HG02610 (cell line): ENCODE measurements at regions not wholly inside any gene's neighbourhood (a gene's known extent, or its start where the extent isn't known, plus 50 kb on each side); places are given as distances from the start of the nearest gene placed in this dataset.

Experiments used
- ATAC-seq: cut with Tn5 transposase; IDR thresholded peaks from one replicate; pipeline ENCODE4 v1.9.1; 2021; ENCODE audit warnings: mild to moderate bottlenecking, moderate library complexity; ENCODE audit not compliant: unreplicated experiment

DNA sequence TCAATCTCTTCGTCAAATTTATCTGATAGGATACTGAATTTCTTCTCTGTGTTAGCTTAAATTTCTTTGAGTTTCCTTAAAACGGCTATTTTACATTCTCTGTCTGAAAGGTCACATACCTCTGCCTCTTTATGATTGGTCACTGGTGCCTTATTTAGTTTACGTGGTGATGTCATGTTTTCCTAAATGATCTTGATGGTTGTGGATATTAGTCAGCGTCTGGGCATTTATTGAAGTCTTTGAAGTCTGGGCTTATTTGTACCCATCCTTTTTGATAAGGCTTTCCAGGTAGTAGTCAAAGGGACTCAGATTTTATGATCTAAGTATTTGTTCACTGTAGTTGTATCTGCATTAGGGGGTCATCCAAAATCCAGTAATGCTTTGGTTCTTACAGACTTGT, 1407.5 kb upstream of the LRRTM3 start:
- ATAC-seq, result no peak

DNA sequence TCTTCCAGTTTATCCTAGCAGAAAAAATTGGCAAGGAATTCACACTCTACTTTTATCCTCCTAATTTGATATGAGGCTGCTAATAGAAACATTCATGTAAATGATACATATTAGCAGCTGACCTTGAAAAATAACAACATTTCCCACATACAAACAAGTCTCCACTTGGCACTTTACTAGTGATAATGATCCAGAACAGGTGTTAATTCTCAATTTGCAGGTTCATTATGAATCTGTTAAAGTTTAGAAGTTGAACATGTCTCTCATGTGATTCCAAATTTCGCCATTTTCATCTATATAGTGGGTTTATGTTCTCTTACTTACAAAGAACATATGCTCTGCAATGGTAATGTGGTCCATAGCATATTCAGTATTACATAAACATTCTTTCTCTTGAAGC, 1396.8 kb upstream of the LRRTM3 start:
- no peak for ATAC-seq

GRCh38 chr10:65531545-65531944, 1394.3 kb upstream of the LRRTM3 start:
- no peak for ATAC-seq

GRCh38 chr10:65534771-65535170, 1391.1 kb upstream of the LRRTM3 start:
- no peak for ATAC-seq

DNA sequence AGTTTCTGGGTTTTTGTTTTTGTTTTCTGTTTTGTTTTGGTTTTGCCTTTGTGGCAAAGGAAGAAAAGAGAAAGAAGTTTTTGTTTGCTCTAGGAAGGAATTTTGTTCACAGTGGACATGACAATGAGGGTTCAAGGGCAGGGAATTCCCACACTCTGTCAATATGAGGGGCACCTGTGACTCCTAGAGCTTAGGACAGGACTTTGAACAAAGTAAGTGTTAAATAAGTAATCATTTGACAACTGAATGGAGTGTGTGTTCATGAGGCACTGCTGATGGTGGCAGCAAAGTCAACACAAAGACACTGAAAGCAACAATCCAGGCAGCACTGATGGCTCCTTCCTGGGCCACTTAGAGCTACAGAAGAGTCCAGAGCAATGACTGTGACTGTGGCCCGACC, 1381.1 kb upstream of the LRRTM3 start:
- ATAC-seq, result no peak

- no peak for ATAC-seq
Measured at GRCh38 chr10:65548001-65548400, 1377.8 kb upstream of the LRRTM3 start.

DNA sequence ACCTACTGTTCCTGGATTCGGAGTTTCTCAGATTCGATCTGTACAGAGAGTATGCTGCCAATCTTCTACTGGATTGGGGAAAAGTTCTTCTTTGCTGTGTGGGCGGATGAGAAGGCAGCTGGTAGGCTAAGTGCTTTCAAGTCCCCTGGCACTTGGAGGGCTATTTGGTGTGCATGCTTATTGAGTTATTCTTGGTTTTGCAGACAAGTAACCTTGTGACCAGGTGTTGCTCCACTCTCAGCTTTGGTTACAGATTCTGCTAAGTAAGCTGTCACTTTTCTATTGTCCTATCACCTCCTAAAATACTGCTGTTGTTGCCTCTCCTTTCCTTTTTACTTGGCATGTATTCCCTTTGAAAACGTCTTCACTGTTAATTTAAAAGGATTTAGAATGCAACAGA, 1375.1 kb upstream of the LRRTM3 start:
- no peak for ATAC-seq

- no peak for ATAC-seq
Measured at GRCh38 chr10:65555192-65555591, 1370.6 kb upstream of the LRRTM3 start.

- no peak for ATAC-seq
Measured at GRCh38 chr10:65556006-65556405, 1369.8 kb upstream of the LRRTM3 start.

DNA sequence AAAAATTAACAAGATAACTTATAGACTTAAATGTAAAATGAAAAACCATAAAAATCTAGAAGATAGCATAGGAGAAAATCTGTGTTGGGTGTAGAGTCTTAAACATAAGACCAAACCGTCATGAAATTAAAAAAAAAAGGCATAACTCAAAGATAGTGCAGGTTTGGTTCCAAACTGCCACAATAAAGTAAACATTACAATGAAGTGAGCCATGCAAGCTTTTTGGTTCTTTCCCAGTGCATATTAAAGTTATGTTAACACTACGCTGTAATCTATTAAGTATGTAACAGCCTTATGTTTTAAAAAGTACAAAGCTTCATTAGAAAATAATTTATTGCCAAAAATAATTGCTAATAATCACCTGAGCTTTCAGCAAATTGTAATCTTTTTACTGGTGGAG, 1366.5 kb upstream of the LRRTM3 start:
- ATAC-seq, result no peak

GRCh38 chr10:65565246-65565645, 1360.6 kb upstream of the LRRTM3 start:
- no peak for ATAC-seq

- ATAC-seq, result no peak
Measured at GRCh38 chr10:65566906-65567305, 1358.9 kb upstream of the LRRTM3 start.

GRCh38 chr10:65570143-65571010, 1355.5 kb upstream of the LRRTM3 start:
- ATAC-seq, result peak; percentile 52

- peak; percentile 30 for ATAC-seq
Measured at GRCh38 chr10:65571011-65571570, 1354.7 kb upstream of the LRRTM3 start.

- no peak for ATAC-seq
Measured at GRCh38 chr10:65581426-65582026, 1344.3 kb upstream of the LRRTM3 start.

DNA sequence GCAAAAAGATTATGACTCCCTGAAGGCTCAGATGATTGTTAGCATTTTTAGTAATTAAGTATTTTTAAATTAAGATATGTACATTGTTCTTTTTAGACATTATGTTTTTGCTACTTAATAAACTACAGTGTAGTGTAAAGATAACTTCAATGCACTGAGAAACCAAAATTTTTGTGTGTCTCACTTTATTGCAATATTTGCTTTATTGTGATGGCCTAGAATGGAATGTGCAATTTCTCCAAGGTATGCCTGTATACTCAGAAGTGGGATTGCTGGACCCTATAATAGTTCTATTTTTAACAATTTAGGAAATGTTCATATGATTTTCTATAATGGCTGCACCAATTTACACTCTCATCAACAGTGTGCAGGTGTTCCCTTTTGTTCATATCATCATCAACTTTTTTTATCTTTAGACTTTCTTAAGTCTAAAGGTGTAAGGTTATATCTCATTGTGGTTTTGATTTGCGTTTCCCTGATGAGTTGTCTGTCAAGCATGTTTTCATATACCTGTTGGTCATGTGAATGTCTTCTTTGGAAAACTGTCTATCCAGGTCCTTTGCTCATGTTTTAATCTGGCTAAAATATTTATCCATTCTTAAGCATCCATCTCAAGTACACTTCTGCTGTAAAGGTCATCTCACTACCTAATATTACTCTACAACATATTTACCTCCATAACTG, 1323.5 kb upstream of the LRRTM3 start:
- no peak for ATAC-seq

- ATAC-seq, result no peak
Measured at GRCh38 chr10:65611592-65611991, 1314.2 kb upstream of the LRRTM3 start.

DNA sequence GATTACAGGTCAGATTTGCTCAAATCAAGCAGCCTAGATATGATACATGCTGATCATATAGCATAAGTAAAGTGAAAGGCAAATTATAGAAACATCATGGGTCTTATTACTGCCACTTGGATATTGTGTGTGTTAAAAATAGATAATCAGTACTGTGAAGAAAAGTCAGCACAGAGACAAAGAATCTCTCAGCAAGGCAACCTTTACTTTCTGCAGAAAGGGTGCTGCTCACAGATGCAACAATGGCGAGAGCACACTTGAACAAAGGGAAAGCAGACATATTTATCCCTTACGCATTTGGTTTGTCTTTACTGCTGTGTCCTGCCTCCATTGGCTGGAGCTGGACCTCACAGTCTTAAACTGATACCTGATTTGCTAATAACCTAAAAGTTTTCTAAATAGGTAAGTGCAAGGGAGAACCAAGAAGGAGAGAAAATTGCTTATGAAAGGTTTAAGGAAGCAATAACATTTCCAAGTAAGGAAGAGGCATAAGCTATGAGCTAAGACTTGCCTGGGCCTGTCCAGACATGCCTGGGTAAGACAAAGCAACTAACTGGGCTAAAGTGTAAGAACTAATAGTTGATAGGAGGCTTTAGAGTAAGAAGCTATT, 1310.8 kb upstream of the LRRTM3 start:
- ATAC-seq, result no peak

GRCh38 chr10:65618126-65618525, 1307.7 kb upstream of the LRRTM3 start:
- no peak for ATAC-seq

DNA sequence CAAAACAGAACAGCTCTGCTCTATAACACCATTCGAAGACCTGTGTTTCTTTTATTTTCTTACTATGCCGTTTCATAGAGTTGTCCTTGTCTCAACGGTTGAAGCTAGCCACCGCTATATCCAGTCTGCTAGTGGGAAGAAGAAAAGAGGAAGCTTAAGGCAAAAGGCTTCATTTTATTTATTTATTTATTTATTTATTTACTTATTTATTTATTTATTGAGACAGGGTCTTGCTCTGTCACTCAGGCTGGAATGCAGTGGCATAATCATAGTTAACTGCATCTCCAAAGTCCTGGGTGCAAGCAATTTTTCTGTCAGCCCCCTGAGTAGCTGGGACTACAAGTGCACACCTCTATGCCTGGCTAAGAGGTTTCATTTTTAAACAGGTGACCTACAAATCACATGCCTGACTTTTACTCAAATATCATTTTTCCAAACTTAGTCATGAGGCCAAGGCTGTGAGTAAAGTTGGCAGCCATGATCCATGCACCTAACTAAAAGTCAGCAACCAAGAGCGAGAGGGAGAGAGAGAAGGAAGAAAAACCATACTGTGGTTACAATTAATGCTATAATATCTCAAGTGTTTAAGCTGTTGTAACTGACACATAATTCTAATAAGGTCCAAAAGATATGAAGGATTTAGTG, 1305.3 kb upstream of the LRRTM3 start:
- no peak for ATAC-seq

DNA sequence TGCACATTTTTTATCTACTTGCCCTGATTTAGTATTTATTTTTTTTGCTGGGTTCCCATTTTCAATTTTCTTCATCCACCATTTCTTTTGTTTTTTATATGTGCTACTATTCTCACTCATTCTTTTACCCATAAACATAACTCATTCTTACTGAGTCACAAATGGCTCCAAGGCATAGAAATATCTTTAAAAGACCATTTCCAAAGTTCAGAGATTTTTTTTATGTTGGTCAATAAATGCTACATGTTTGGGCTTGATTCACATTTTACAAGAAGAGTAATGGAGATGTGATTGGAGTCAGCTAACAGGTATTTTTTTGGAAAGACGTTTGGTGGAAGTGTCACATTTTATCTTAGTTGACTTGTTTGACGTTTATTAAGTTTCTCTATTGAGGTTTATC, 1303.2 kb upstream of the LRRTM3 start:
- no peak for ATAC-seq
